GM21619 (cell line): ENCODE measurements at regions not wholly inside any gene's neighbourhood (a gene's known extent, or its start where the extent isn't known, plus 50 kb on each side); places are given as distances from the start of the nearest gene placed in this dataset.

Source experiments
- ATAC-seq: cut with Tn5 transposase; IDR thresholded peaks from one replicate; pipeline ENCODE4 v1.9.1; 2021; ENCODE audit not compliant: unreplicated experiment

DNA sequence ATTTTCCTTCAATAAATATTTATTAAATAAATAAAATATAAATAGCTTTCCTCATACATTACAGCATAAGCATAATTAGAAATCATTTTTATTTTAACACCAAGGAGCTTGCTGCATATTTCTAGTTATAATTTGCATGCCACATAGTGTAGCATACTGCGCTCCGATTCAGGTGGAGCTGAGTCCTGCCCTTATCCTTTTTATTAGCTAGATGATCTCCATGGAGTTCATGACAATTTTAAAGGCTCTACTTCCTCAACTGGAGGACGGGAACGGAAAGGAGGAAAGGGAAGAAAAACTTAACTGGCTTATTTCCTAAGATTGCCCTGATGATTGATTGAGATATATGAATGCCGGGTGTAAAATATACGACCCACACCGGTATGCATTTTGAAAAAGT, 385.2 kb downstream of the PLK2 start:
- ATAC-seq: no peak

DNA sequence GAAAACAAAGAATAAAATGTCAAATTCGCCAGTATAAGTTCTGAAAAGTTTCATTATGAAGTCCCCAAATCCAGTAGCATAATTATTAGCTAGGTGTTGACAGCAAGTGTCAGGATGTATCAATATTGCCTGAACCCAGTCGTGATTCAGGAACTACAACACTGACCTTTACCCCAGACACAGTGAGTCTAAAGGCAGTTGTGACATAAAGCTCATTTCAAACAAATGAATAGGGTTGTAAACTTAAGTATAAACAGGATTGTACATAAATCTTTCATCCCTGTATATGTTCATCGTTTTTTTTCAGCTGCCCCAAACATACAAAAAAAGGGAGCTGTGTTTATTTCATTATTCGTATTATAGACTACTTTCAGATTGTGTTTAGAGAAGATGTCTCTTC, 385.7 kb downstream of the PLK2 start:
- no peak for ATAC-seq

- no peak for ATAC-seq
These were observed 386.6 kb downstream of the PLK2 start for GRCh38 chr5:58073243-58073642.

- ATAC-seq: no peak
These were observed 387.5 kb downstream of the PLK2 start for GRCh38 chr5:58072300-58072965.

DNA sequence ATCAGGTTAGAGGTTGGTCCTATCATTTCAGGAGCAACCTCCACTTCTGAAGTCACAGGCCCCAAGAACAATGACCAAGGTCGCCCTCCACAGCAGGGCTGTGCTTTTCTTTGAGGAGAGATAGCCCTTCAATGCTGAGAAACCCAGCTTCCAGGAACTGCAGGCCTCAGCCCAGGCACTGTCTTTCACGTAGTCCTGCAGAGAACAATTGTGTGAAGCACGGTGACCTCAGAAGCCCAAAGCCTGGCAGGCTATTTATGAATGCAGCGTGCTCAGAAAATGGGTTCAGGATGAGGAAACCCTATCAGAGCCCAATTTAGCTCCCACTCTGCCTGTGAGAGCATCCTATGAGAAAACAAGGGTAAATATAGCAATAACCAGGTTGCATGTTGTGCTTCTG, 388.3 kb downstream of the PLK2 start:
- ATAC-seq: no peak

GRCh38 chr5:58069846-58070245, 390.0 kb downstream of the PLK2 start:
- no peak for ATAC-seq

GRCh38 chr5:58069016-58069705, 390.7 kb downstream of the PLK2 start:
- ATAC-seq: no peak

- no peak for ATAC-seq
These were observed 393.3 kb downstream of the PLK2 start for GRCh38 chr5:58066557-58066956.

DNA sequence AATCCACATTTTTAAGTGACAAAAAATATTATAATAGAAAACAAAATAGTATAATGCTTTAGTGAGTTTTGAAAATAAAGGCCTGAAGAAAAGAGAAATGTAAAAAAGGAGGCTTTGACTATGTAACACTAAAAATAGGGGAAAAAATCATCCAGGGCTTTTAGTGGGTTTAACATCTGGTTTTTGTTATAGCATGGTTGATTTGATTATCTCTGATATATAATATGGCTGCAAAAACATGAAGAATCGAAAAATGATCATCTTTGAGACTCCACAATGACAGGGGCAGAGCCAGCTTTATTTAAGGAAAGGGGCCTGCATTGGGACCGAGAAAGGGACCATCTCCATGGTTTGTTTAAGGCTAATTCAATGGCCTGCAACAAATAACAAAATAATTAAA, 393.8 kb downstream of the PLK2 start:
- no peak for ATAC-seq

GRCh38 chr5:58064801-58065200, 395.1 kb downstream of the PLK2 start:
- no peak for ATAC-seq

DNA sequence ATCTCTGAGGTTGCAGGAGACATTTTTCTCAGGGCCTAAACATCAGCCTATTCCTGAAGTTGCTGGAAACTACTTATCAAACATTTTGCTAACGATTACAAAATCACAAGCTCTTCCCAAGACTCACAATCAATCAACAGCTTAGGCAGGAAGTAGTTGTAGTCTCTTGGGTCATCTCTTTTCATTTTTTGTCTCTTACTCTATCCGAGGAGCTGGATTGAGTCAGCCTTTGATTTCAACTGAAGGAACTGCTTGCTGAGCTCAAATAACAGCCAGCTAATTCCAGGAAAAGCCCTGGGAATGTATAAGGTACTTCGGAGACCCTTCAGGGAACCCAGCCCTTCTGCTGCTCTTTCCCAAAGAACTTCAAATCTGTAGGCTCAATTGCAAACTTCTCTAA, 398.9 kb downstream of the PLK2 start:
- ATAC-seq: no peak

GRCh38 chr5:58057324-58057723, 402.6 kb downstream of the PLK2 start:
- ATAC-seq: no peak

- ATAC-seq: no peak
These were observed 403.3 kb downstream of the PLK2 start for GRCh38 chr5:58056546-58056945.

DNA sequence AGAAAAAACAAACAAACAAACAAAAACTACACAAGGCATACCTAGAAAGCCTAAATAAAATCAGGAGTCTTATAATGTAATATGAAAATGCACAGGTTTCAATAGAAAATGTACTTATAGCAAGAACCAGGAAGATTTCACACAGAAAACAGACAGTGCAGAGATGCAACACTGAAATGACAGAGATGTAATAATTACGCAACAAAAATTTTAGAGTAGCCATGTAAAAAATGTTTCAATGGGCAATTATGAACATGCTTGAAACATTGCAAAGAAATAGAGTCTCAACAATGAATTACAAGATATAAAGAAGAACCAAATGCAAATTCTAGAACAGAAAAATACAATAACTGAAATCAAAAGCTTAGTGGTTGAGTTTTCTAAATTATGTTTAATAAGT, 405.9 kb downstream of the PLK2 start:
- ATAC-seq: no peak

DNA sequence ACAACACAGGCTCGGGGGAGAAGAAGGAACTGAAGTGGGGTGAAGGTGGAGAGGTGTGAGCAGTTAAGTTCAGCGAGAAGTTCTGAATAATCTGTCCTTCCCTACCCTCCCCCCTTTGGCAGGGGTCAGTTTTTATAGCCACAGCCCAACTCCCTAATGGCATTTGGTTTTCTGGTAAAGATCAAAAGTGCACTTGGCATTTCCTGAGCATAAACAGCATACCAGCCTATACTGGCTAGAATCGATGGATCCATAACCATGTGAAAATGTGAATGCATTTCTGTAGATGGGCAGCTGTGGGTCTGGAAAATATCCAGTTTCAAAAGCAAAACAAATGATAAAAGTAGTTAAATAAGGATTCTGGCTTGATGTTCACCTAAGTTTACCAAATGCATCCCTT, 410.9 kb downstream of the PLK2 start:
- ATAC-seq: no peak

DNA sequence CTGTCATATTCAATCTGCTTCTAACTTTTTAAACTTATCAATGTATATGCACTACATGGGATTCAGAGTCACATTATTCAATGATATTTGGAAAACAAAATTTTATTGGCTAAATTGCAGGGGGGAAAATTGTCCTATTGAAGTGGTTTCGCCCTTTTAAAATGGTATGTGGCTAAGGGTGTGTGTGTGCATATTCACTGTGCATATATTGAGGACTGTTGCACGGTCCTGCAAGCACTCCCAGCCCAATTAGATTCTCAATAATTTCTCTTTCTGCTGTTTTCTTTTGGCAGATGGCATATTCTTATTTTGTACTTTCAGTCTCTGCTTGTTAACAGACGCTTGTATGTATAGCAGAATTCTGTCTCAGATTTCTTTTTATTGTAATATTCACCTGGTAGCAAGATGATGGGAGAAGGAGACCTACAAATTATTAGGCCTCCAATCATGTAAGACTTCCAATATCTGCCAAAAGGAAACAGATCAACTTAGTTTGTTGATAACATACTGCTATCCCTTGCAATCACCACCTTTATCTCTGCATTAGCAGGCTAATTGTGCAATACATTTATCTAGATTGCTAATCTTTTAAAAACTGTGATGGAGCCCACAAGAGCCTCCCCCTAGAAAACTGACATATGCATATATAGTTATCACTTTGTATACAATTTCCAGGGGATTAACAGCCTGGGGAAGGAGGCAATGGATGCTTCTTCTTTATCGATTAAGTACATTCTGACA, 411.5 kb downstream of the PLK2 start:
- ATAC-seq: no peak

GRCh38 chr5:58046371-58046770, 413.5 kb downstream of the PLK2 start:
- no peak for ATAC-seq

- no peak for ATAC-seq
These were observed 415.7 kb downstream of the PLK2 start for GRCh38 chr5:58044166-58044565.

GRCh38 chr5:58043032-58043945, 416.6 kb downstream of the PLK2 start:
- no peak for ATAC-seq

GRCh38 chr5:58041884-58042283, 418.0 kb downstream of the PLK2 start:
- no peak for ATAC-seq

- ATAC-seq: no peak
These were observed 419.0 kb downstream of the PLK2 start for GRCh38 chr5:58040846-58041245.
